D721Med (cell line): ENCODE measurements at regions not wholly inside any gene's neighbourhood (a gene's known extent, or its start where the extent isn't known, plus 50 kb on each side); places are given as distances from the start of the nearest gene placed in this dataset.

Experiments used
- DNase-seq: peaks from one replicate; pipeline ENCODE4 v3.0.0; 2011; ENCODE audit warnings: low spot score; ENCODE audit not compliant: insufficient read length
- FAIRE-seq: peaks from 2 replicates; lab custom pipeline; 2011; peaks lifted over from hg19 to GRCh38; lab: Jason Lieb, UNC
- TF ChIP-seq, protein P1 (sequence below): IDR thresholded peaks from 2 replicates; pipeline ENCODE4 v1.5.1; 2012; ENCODE audit warnings: mild to moderate bottlenecking, control low read depth; ENCODE audit not compliant: insufficient read depth; ENCODE audit errors: missing control alignments

DNA sequence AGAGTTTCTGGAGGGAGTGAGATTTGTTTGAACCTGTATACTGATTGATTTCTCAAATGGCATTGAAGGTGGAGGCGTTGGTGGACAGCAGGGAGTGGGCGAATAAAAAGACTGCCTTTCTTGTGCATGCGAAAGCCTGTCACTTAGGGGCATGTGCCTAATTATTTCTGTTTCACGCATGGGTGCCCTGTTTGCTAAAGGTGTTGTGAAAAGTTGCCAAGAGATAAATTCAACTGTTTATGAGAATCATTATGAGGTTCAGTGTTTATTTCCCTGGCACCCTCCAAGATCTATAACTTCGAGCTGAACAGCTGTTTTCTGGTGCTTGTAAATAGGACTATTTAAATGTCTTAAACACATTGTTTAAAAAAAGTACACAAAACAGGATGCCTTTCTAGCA, 67.4 kb upstream of the DMRTA1 start:
- DNase-seq (no peak), FAIRE-seq (no peak)
- TF ChIP-seq, protein P1, sequence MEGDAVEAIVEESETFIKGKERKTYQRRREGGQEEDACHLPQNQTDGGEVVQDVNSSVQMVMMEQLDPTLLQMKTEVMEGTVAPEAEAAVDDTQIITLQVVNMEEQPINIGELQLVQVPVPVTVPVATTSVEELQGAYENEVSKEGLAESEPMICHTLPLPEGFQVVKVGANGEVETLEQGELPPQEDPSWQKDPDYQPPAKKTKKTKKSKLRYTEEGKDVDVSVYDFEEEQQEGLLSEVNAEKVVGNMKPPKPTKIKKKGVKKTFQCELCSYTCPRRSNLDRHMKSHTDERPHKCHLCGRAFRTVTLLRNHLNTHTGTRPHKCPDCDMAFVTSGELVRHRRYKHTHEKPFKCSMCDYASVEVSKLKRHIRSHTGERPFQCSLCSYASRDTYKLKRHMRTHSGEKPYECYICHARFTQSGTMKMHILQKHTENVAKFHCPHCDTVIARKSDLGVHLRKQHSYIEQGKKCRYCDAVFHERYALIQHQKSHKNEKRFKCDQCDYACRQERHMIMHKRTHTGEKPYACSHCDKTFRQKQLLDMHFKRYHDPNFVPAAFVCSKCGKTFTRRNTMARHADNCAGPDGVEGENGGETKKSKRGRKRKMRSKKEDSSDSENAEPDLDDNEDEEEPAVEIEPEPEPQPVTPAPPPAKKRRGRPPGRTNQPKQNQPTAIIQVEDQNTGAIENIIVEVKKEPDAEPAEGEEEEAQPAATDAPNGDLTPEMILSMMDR = no peak

GRCh38 chr9:22381170-22381569, 65.5 kb upstream of the DMRTA1 start:
- no peak for DNase-seq
- TF ChIP-seq, protein P1 = no peak
- no peak for FAIRE-seq

DNA sequence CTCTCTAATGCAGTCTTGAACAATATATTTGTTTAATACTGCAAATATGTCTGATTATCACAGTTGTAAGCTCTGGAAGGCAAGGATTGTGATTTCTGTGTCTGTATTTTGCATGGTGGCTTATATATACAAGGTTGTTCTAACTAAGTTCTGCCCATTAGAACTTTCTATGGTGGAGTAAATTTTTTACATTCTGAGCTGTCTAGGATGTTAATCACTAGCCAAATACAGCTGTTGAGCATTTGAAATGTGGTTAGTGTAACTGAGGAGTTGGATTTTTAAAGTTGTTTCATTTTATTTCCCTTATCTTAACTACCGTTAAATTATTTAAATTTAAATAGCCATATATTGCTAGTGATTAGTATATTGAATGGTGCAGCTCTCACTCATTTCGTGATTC, 64.3 kb upstream of the DMRTA1 start:
- DNase-seq (no peak), FAIRE-seq (no peak)
- TF ChIP-seq, protein P1 = no peak

DNA sequence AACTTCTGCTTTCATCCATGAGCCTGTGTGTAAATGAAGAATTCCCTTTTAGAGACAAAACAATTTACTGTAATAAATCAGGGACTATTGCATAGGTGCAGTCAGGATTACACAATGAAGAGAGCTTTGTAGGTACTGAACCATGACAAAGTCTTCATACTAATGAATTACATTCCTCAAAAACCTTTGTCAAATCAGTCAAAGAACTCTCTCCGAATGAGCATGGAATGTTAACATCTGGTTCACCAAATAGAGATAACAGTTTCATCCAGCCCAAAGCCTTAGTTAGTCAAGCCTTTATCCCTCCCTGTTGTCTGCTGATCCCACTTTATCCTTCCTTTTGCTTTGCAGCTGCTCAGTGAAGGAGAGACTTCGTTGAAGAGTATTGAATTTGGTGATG, 62.9 kb upstream of the DMRTA1 start:
- TF ChIP-seq, protein P1 = no peak
- DNase-seq (no peak), FAIRE-seq (no peak)

DNA sequence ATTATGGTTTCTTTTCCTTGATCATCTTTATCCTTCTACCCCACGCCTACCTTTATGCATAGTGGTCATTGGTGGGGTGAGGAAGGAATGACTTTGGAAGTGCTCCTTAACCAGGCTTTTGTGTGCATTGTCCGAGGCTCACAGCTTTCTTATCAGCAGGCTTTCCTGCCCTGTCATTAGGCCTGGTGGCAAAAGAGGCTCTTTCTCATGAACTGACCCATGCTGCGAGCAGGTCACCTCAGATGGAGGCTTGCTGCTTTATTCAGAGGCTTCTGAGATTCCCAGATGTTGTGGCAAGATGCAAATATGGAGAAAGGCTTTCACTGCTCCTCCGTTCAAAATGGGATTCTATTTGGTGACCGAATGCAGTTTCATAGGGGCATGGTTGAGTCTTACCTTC, 57.4 kb upstream of the DMRTA1 start:
- DNase-seq (no peak), FAIRE-seq (no peak)
- TF ChIP-seq, protein P1 = no peak

- TF ChIP-seq, protein P1 = no peak
- FAIRE-seq (no peak), DNase-seq (no peak)
Observed at GRCh38 chr9:22392523-22392922, 54.1 kb upstream of the DMRTA1 start.

DNA sequence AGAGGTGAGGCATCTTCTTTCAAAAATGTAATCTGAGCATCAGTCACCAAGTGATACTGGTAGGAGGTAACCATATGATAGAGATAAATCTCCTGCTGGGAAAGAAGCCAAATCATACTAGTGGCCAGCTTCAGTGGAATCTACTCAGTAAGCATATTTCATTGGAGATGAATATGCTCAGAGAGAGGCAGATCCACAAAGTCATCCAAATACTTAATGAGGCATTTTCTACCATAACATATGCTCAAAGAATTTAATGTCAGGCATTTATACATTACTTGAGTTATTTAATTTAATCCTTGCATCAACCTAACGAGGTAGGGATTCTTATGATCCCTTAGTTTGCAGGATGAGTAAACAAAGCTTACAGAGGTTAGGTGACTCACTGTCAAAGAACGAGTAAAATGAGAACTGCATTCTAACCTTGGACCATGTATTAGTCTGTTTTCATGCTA, 50.9 kb upstream of the DMRTA1 start:
- no peak for FAIRE-seq
- TF ChIP-seq, protein P1 = no peak
- no peak for DNase-seq
